ENCODE measurements at regions not wholly inside any gene's neighbourhood (a gene's known extent, or its start where the extent isn't known, plus 50 kb on each side); places are given as distances from the start of the nearest gene placed in this dataset.

DNA sequence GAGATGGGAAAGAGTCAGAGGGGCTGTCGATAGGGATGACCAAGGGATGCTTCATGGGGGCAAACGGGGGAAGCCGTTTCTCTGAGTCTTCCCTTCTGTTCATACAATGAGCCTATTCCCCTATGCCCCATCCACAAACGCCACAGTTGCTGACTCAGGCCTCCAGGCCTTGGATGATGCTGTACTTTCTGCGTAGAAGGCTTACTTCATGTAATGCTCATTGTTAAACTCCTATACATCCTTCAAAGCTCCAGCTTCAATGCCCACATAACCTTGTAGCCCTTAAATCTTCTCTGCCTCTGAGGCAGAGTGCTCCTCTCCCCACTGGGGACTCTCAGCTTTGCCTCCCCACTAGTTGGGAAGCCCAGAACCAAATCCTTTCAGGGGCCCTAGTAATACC, 120.3 kb downstream of the PTPRS start:
- no peak for DNase-seq (ENCODE audit: low read depth in 1 of 2, low spot score in 1 of 2)
- H3K36me3 ChIP-seq: peaks cover 56% of the 10 kb centered on the region
- no peak overlapping the region for H3K27ac ChIP-seq
- H3K27me3 ChIP-seq: no peaks in the 10 kb centered on the region
- no peaks in the 10 kb centered on the region for H3K4me1 ChIP-seq (ENCODE audit: low read depth)
- TF ChIP-seq, protein P1, sequence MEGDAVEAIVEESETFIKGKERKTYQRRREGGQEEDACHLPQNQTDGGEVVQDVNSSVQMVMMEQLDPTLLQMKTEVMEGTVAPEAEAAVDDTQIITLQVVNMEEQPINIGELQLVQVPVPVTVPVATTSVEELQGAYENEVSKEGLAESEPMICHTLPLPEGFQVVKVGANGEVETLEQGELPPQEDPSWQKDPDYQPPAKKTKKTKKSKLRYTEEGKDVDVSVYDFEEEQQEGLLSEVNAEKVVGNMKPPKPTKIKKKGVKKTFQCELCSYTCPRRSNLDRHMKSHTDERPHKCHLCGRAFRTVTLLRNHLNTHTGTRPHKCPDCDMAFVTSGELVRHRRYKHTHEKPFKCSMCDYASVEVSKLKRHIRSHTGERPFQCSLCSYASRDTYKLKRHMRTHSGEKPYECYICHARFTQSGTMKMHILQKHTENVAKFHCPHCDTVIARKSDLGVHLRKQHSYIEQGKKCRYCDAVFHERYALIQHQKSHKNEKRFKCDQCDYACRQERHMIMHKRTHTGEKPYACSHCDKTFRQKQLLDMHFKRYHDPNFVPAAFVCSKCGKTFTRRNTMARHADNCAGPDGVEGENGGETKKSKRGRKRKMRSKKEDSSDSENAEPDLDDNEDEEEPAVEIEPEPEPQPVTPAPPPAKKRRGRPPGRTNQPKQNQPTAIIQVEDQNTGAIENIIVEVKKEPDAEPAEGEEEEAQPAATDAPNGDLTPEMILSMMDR (IDR thresholded peaks at IDR 0.05; ENCODE audit: low read depth, low read length): no peak
- no peak overlapping the region for H3K4me3 ChIP-seq
- H3K9me3 ChIP-seq (ENCODE audit: low read depth): no peaks in the 10 kb centered on the region

DNA sequence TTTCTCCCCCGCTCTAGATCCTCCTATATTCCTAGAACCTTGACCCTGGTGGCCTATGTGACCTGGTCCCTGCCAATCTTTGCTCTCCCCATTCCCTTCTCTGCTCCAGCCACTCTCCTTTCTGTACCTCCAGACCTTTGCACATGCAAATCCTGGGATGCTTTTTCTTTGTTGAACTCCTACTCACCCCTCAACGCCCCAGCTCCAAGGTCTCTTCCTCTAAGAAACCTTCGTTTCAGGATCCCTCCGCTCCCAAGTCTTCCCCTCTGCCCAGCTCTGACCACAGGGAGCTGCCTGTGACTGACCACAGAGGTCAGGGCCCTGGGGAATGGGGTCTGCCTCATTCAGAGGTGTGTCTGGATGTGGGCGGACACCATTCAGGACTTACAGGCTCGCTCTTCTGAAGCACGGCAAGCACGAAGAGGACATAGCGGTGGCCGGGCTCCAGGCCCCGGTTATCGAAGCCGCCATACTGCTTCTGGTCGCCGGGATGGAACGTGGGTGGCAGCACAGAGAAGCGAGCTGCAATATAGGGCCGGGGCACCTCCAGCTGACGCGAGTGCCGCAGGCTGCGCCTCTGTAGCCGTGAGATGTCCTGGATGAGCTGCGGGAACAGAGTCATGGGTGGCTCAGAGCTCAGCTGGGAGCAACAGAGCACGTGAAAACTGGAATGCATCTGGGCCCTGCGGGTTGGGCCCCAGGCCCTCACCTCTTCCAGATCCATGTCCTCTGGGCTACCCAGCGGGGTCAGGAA, 120.9 kb downstream of the PTPRS start:
- no peak for DNase-seq (ENCODE audit: low read depth in 1 of 2, low spot score in 1 of 2)
- Histone ChIP-seq H3K27ac (no peak overlapping the region), H3K4me1 (ENCODE audit: low read depth) (no peaks in the 10 kb centered on the region), H3K36me3 (peaks cover 63% of the 10 kb centered on the region), H3K4me3 (no peak overlapping the region), H3K9me3 (ENCODE audit: low read depth) (no peaks in the 10 kb centered on the region), H3K27me3 (no peaks in the 10 kb centered on the region)
- TF ChIP-seq, protein P1 (IDR thresholded peaks at IDR 0.05; ENCODE audit: low read depth, low read length): no peak

DNA sequence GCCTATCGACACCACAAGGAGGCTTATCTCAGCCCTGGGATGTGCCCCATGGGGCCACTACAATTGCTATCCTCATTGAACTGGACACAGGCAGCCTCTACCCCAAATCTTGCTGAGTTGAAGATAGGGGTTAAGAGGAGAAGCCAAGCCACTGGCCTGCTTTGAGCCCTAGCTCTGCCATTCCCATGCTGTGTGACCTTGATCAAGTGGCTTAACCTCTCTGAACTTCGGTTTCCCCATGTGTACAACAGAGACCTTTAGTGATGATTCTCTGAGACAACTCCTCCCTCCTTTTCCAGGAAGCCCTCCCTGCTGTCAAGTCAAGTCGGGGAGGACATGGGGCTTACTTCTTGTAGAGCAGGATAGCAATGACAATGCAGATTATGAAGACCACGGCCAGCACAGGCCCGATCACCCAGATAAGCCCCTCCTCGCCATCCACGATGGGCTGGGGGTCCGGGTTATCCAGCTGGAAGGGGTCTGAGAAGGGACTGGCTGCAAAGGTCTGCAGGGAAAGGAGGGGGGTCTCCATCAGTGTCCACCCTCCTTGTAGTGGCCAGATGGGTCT, 121.6 kb downstream of the PTPRS start:
- Histone ChIP-seq H3K27ac (no peak overlapping the region), H3K4me3 (no peak overlapping the region), H3K4me1 (ENCODE audit: low read depth) (no peaks in the 10 kb centered on the region), H3K27me3 (no peaks in the 10 kb centered on the region), H3K36me3 (peaks cover 69% of the 10 kb centered on the region), H3K9me3 (ENCODE audit: low read depth) (no peaks in the 10 kb centered on the region)
- TF ChIP-seq, protein P1 (IDR thresholded peaks at IDR 0.05; ENCODE audit: low read depth, low read length): no peak
- no peak for DNase-seq (ENCODE audit: low read depth in 1 of 2, low spot score in 1 of 2)

DNA sequence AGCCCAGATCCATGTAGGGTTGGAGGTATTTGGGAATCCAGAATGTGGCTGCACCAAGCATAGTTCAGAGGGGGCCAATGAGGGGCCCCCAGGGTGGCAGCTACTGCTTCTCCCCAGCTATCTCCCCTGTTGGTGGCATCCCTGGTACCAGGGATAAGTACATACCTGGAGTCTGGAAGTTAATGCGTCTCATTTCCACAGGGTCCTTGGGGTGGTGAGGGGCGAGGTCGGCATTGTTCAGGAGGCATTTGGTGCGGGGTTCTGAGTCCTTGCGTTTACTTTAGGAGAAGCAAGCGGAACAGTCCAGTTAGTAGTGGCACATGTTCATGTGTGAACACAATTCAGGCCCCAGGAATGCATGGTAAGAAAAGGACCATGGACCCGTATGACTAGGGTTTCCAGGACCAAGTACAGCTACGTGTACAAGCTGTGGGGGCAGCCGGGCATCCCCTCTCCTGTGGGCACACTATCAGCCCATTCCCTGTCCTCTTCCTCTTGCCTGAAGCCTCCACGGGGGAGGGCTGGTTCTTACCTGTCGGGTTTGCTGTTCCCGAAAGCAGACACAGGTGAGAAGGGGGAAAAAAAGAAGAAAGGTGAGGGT, 122.3 kb downstream of the PTPRS start:
- H3K9me3 ChIP-seq (ENCODE audit: low read depth): no peaks in the 10 kb centered on the region
- no peak overlapping the region for H3K27ac ChIP-seq
- TF ChIP-seq, protein P1 (IDR thresholded peaks at IDR 0.05; ENCODE audit: low read depth, low read length): no peak
- no peak for DNase-seq (ENCODE audit: low read depth in 1 of 2, low spot score in 1 of 2)
- H3K36me3 ChIP-seq: peaks cover 76% of the 10 kb centered on the region
- no peaks in the 10 kb centered on the region for H3K4me1 ChIP-seq (ENCODE audit: low read depth)
- no peak overlapping the region for H3K4me3 ChIP-seq
- H3K27me3 ChIP-seq: no peaks in the 10 kb centered on the region

DNA sequence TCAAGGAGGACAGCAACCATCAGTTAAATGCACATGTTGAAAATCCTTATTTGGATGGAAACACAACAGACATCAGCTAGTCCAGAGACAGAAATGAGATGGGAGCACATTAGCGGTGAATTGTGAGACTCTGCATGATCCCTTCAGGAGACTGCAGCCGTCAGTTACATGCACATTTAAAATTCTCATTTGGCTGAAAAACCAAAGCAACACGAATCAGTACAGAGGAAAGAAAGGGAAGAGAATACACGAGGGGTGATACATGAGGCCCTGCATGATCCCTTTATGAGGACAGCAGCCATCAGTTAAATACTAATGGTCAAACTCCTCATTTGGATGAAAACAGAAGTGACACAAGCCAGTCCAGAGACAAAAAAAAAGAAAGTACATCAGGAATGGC, 123.4 kb downstream of the PTPRS start:
- no peak for DNase-seq (ENCODE audit: low read depth in 1 of 2, low spot score in 1 of 2)
- Histone ChIP-seq H3K4me1 (ENCODE audit: low read depth) (no peaks in the 10 kb centered on the region), H3K9me3 (ENCODE audit: low read depth) (no peaks in the 10 kb centered on the region), H3K27ac (no peak overlapping the region), H3K36me3 (peaks cover 79% of the 10 kb centered on the region), H3K4me3 (no peak overlapping the region), H3K27me3 (no peaks in the 10 kb centered on the region)
- TF ChIP-seq, protein P1 (IDR thresholded peaks at IDR 0.05; ENCODE audit: low read depth, low read length): no peak
